Mucosa of rectum (tissue), 2 donors: ENCODE measurements at regions not wholly inside any gene's neighbourhood (a gene's known extent, or its start where the extent isn't known, plus 50 kb on each side); places are given as distances from the start of the nearest gene placed in this dataset.

Experiments used
- H3K27ac ChIP-seq, 2 donors: one replicate each; pipeline ENCODE4 v1.7.0; 2013; ENCODE audit warnings: inconsistent platforms in 2 of 2, low read depth in 2 of 2, low read length in 2 of 2
- H3K27me3 ChIP-seq, 2 donors: one replicate each; pipeline ENCODE4 v1.7.0; 2013; ENCODE audit warnings: low read length in 2 of 2; ENCODE audit not compliant: control insufficient read depth in 2 of 2, insufficient read depth in 2 of 2
- H3K36me3 ChIP-seq, 2 donors: one replicate each; pipeline ENCODE4 v1.7.0; 2013; ENCODE audit warnings: low read length in 2 of 2; ENCODE audit not compliant: control insufficient read depth in 2 of 2, insufficient read depth in 2 of 2
- H3K4me1 ChIP-seq, 2 donors: one replicate each; pipeline ENCODE4 v1.7.0; 2013; ENCODE audit warnings: low read length in 2 of 2, mild to moderate bottlenecking in 1 of 2; ENCODE audit not compliant: control insufficient read depth in 2 of 2, insufficient read depth in 2 of 2
- H3K4me3 ChIP-seq, 2 donors: one replicate each; pipeline ENCODE4 v1.7.0; 2013; ENCODE audit warnings: low read length in 2 of 2
- H3K9ac ChIP-seq, 2 donors: one replicate each; pipeline ENCODE4 v1.7.0; 2013; ENCODE audit warnings: low read length in 2 of 2, low read depth in 1 of 2, mild to moderate bottlenecking in 1 of 2
- H3K9me3 ChIP-seq, 2 donors: one replicate each; pipeline ENCODE4 v1.7.0; 2013; ENCODE audit warnings: low read length in 2 of 2; ENCODE audit not compliant: control insufficient read depth in 2 of 2
- donor health status: healthy.
- donor health status: Normal muscosa, but diverticular disease.

- no peaks in the 10 kb centered on the region for H3K4me1 ChIP-seq
- H3K36me3 ChIP-seq: no peaks in the 10 kb centered on the region
- H3K4me3 ChIP-seq: no peak overlapping the region
- H3K9ac ChIP-seq: no peak overlapping the region
- H3K27ac ChIP-seq: no peak overlapping the region
- peaks cover 3 to 5% of the 10 kb centered on the region in 2 donors for H3K27me3 ChIP-seq
- H3K9me3 ChIP-seq: no peaks in the 10 kb centered on the region
These were observed 125.1 kb downstream of the BARX1 start for GRCh38 chr9:93830012-93830596.

GRCh38 chr9:93829271-93830011 is 125.7 kb downstream of the BARX1 start:
- Histone ChIP-seq H3K4me3 (no peak overlapping the region), H3K27me3 (peaks cover 3 to 5% of the 10 kb centered on the region in 2 donors), H3K9me3 (no peaks in the 10 kb centered on the region), H3K4me1 (no peaks in the 10 kb centered on the region), H3K36me3 (no peaks in the 10 kb centered on the region), H3K27ac (no peak overlapping the region), H3K9ac (no peak overlapping the region)

- Histone ChIP-seq H3K27ac (no peak overlapping the region), H3K9ac (no peak overlapping the region), H3K4me1 (no peaks in the 10 kb centered on the region), H3K27me3 (peaks cover 3 to 5% of the 10 kb centered on the region in 2 donors), H3K9me3 (no peaks in the 10 kb centered on the region), H3K4me3 (no peak overlapping the region), H3K36me3 (no peaks in the 10 kb centered on the region)
These were observed 126.6 kb downstream of the BARX1 start for GRCh38 chr9:93828331-93829097.

GRCh38 chr9:93827545-93828330 is 127.4 kb downstream of the BARX1 start:
- no peaks in the 10 kb centered on the region for H3K4me1 ChIP-seq
- H3K9ac ChIP-seq: no peak overlapping the region
- peak overlapping the region in 1 of 2 donors; percentile 31 for H3K4me3 ChIP-seq
- no peaks in the 10 kb centered on the region for H3K9me3 ChIP-seq
- H3K27ac ChIP-seq: no peak overlapping the region
- H3K27me3 ChIP-seq: peaks cover 3 to 5% of the 10 kb centered on the region in 2 donors
- H3K36me3 ChIP-seq: no peaks in the 10 kb centered on the region

DNA sequence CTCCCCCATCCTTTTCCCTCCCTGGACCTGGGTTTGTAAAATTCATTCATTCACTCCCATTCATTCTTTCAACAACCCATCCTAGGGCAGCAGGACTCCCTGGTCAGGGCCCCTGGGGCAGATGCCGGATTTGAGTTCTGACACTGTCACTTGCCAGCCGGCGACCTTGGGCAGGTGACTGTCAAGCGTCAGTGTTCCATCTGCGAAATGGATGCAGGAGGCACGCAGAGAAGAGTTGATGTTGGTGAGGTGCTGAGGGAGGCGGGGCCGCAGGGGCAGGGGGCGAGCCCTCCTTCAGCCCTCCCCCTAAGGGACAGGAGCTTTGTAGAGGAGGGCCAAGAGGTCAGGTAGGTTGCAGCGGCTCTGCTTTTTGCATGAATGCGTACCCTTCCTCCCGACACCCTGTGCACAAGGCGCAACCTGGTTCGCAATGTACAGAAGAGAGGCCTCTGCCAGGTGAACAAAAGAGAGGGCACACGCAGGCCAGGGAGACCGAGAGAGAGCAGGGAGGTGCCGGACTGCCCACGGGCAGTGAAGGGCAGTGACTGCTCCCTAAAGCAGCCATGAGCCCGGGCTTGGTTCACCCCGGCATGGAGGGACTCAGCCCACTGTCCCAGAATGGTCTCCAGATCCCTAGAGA is 128.1 kb downstream of the BARX1 start:
- no peak overlapping the region for H3K9ac ChIP-seq
- H3K27me3 ChIP-seq: peaks cover 3 to 5% of the 10 kb centered on the region in 2 donors
- H3K4me3 ChIP-seq: no peak overlapping the region
- no peak overlapping the region for H3K27ac ChIP-seq
- H3K9me3 ChIP-seq: no peaks in the 10 kb centered on the region
- no peaks in the 10 kb centered on the region for H3K4me1 ChIP-seq
- H3K36me3 ChIP-seq: no peaks in the 10 kb centered on the region

GRCh38 chr9:93826209-93826608 is 128.9 kb downstream of the BARX1 start:
- no peak overlapping the region for H3K9ac ChIP-seq
- H3K27me3 ChIP-seq: peaks cover 3 to 5% of the 10 kb centered on the region in 2 donors
- H3K36me3 ChIP-seq: no peaks in the 10 kb centered on the region

GRCh38 chr9:93825348-93826115 is 129.6 kb downstream of the BARX1 start:
- Histone ChIP-seq H3K27ac (no peak overlapping the region), H3K27me3 (peaks cover 3 to 5% of the 10 kb centered on the region in 2 donors), H3K36me3 (no peaks in the 10 kb centered on the region), H3K9ac (no peak overlapping the region), H3K4me3 (no peak overlapping the region), H3K9me3 (no peaks in the 10 kb centered on the region), H3K4me1 (no peaks in the 10 kb centered on the region)

More at GRCh38 chr9:93826209-93826608, 128.9 kb downstream of the BARX1 start:
- Histone ChIP-seq H3K4me1 (no peaks in the 10 kb centered on the region), H3K27ac (no peak overlapping the region), H3K9me3 (no peaks in the 10 kb centered on the region), H3K4me3 (no peak overlapping the region)

GRCh38 chr9:93824386-93825294 is 130.5 kb downstream of the BARX1 start:
- H3K27me3 ChIP-seq: peaks cover 3 to 5% of the 10 kb centered on the region in 2 donors
- H3K9me3 ChIP-seq: no peaks in the 10 kb centered on the region
- no peaks in the 10 kb centered on the region for H3K4me1 ChIP-seq
- no peak overlapping the region for H3K4me3 ChIP-seq
- H3K36me3 ChIP-seq: no peaks in the 10 kb centered on the region
- H3K9ac ChIP-seq: no peak overlapping the region
- no peak overlapping the region for H3K27ac ChIP-seq
